GM21528 (cell line): ENCODE measurements at regions not wholly inside any gene's neighbourhood (a gene's known extent, or its start where the extent isn't known, plus 50 kb on each side); places are given as distances from the start of the nearest gene placed in this dataset.

ENCODE experiments used
- ATAC-seq: cut with Tn5 transposase; IDR thresholded peaks from one replicate; pipeline ENCODE4 v1.9.1; 2021; ENCODE audit warnings: mild to moderate bottlenecking, moderate library complexity; ENCODE audit not compliant: unreplicated experiment, low FRiP score

DNA sequence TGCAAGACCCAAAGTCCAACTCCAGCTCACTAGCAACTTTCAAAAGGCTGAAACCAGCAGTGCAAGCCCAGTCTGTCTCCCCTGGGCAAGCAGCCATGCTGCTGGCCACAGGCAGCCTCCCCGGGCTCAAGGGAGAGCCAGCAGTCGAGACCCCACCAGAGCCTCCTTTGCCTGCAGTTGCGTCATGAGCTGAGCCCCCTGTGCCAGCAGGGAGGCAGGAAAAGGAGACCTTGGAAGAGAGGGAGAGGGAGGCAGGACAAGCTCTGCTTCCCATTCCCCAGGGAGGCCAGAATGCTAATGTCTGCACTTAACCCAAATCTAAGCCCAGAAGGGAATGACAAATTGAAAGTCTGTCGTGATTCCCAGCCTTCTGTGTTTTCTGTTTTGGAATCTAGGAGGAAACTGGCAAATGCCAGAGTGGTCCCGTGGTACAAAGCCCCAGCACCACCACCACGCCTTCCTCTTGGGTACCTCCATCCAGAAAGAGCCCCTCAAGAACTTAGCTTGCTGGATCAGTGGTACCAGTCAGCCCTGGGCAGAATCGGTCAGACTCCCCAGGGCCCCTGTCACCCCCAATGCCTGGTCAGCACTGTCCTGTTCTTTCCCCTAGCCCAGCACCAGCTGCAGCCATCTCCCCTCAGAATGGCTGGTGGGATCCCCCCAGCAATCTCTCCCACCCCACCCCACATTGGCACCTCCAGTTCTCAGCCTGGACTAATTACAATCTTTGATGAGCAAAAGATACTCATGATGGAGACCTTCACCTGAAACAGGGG is 99.3 kb upstream of the TNRC6C start:
- no peak for ATAC-seq

DNA sequence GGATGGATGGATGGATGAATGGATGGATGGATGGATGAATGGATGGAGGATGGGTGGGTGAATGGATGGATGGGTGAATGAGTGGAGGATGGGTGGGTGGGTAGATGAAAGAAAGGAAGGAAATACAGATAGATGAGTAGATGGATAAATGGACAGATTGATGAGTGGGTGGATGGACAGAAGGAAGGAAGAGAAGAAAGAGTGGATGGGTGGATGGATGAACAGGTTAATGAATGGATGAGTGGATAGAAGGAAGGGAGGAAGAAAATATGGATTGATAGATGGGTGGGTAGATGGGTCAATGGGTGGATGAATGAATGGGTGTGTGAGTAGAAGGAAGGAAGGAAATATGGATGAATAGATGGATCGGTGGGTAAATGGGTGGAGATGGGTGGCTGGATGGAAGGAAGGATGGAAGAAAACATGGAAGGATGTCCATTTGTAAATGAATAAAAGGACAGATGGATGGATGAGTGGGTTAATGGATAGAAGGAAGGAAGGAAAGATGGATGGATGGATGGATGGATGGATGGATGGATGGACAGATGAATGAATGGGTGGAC is 97.3 kb upstream of the TNRC6C start:
- no peak for ATAC-seq

DNA sequence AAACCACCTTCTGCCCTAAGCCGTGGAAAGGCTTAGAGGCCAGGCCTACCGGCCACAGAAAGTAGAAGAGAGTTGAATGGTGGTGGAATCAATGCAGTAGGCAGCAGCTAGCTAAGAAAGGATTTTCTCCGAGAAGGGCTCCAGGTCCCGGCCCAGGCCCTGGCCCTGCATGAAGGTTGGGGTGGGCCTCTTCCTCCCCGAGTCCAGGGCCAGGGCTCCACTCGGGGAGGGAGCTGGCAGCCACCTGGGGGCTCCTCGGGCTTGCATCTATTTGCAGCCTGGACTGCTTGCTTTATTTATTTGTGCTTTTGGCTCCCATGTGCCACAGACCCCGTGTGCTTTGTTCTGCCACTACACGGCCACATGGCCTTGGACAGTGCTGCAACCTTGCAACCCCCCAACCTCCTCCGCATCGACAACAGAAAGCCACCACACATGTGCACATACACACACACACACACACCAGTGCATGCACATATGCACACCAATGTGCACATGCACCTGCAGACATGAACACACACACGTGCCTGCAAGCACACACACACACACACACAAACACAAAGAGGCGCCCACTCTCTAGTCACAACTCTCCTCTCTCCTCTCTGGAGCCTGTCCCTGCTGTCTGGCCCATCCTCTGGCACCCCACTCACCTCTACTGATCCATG is 96.4 kb upstream of the TNRC6C start:
- ATAC-seq = no peak

DNA sequence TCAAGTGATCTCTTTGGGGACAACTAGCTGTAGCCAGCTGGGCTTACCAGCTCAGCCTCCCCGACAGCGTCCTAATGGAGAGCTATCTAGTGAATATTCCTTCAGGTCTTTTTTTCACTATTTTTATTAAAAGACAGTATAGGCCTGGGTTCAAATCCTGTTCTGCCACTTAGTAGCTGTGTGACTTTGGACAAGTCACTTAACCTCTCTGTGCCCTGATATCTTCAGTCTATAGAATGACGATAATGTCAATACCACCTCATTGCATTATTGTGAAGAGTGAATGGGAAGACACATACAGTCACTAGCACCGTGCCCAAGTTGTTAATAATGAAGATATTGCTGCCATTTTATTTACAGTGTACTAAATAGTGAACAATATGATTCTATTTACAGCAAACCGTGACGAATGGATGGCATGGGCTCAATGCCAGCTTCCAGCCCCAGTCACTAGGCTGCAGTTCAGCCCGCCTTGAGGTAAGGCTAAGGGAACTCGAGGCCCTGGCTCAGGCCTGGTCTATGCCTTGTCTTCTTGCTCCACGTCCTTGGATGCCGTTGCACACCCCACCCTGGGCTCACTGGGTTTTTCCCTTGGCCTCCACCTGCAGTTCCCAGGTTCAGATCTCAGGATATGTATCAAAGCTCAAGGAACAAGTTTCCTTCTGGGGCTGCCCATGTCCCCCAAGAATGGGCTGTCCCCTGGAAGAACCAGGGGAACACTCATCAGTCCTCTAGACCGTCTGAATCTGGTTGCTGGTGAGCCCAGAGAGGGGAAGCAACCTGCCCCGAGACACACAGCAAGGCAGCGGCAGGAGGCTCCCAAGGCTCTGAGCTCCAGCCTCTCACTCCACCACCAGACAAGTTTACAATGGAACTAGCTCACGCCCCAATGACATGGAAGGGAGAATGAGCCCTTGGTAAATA is 95.4 kb upstream of the TNRC6C start:
- ATAC-seq = no peak

DNA sequence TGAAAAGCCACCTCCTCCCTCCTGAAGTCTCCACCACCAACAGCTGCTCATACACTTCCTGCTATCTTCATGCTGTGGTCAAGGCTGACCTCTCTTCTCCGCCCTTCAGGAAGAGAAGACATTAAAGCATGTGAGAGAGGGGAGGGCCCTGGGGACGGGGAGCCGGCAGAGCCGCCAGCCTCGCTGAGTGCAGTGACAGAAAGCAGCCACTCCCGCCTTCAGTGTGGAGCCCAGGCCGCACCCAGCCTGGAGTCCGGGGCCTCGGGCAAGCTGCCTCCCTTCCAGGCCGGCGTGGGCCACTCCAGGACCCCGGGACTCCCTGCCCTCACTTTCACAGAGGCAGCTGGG is 94.7 kb upstream of the TNRC6C start:
- ATAC-seq = no peak

DNA sequence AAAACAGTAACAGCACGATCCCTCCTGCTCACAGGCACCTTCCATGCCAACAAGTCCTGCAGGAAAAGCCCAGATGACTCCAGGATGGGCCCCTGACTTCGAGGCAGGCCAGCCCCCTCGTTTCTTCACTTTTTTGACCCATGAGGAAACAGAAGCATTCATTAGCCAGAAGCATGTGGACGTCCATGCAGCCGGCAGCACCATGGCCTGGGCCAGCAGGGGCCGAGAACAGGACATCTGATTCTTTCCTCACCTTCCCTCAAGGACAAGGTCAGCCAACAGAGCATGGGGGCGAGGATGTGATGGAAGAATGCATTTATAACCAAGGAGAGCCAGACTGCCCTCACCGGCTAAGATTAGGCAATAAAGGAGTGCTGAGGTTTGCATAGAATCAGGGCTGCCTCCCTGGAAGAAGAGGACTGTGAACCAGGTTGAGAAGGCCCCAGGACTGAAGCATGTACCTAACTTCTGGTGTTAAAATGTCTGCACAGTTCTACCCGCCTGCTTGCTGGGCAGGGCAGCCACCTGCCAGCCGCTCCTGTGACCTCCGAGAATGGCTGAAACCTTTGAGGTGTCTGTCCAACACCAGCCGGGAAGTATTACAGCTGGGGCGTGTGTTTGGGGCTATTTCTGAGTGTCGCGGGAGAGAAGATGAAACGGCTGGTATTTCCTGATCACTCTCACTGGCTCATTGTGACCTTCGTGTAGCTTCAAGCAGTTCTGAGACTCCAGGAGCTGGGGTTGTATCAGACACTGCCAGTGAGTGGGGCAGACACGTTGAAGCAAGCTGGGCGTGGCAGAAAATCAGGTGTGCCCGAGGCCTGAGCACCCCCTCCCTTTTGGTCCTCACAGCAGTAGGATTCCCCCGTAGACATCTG is 94.0 kb upstream of the TNRC6C start:
- ATAC-seq = no peak

DNA sequence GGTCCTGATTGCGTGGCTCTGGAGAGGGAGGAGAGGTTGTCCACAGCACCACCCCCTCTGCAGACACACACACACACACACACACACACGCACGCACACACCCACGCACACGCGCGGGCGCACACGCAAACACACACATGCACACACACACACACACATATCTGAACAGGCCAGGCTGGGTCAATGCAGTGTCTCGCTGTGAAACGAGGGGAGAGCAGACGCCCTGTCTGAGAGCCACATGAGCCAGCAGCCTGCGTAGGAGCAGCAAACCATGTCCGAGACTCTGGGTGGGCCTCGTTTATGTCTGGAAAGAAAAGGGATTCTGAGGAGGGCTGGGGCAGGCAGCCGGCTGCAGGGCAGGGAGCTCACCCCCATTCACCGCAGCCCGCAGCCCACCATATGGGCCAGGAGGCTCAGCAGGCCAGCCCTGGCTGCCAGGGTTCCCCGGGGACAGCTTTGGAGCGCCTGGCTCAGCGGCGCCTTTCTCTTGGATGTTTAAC is 93.3 kb upstream of the TNRC6C start:
- ATAC-seq = no peak

DNA sequence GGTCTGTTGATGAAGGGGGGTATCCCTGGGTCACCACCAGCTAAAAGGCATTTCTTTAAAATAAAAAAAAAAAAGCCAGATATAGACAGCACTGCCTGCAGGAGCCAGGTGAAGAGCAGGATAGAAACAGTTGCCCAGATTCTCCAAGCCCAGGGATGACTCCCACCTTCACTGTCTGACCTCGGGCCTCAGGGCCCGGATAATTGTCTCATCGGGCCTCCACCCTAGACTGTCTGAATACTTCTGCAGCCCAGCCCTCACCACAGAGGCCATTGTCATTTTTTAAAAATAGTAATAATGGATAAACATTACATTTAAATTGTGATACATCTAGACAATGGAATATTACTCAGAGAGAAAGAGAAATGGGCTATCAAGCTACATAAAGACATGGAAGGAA is 92.8 kb upstream of the TNRC6C start:
- ATAC-seq = no peak

DNA sequence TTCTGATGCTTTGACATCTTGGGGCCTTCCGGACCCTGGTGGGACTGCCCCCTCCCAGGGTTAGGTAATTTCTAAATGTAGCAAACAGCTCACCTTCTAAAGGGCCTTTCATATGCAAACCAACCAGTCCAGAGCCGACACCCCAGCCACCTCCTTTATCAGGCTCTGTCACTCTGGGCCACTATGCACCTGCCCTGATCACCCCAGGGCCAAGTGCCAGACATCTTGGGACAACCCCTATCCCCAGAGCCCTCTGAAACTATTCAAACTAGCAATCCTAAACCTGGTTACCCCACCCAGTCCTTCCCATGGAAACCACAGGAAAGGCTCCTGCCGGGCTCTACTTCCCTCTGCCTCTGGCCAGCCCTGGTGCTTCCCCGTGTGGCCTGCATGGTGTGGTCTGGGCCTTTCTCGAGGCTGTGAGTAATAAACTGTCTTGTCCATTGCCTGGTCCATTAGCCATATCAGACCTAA is 91.2 kb upstream of the TNRC6C start:
- no peak for ATAC-seq

DNA sequence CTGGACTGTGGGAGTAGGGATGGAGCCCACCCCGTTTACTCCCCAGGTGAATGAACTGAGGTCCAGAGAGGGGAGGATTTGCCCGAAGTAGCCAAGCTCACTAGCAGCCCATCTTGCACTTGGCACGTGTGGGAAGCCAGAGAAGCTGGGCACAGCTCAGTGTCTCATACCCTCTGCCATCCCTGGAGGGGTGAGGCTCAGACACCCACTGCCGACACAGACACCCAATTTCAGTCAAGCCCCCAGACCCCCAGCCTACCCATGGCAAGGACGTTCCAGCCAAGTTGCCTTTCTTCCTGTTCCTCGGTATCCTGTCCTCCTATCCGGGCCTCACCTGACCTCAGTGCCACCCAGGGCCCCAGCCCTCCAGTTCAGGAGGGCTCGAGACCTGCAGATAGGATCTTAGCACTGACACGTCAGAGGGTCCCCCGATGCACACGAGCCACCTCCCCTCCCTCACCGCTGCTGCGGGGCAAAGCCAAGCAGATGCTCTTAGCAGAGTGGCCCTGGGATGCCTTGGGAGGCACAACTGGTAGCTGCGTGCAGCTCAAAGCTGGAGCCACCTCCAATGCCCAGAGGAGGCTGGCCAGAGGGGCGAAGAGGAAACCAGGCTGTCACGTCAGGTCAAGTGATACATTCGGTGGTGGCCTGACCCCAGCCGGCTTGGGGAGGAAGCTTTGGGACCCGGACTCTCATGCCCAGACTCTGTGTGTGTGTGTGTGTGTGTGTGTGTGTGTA is 90.4 kb upstream of the TNRC6C start:
- ATAC-seq = no peak

DNA sequence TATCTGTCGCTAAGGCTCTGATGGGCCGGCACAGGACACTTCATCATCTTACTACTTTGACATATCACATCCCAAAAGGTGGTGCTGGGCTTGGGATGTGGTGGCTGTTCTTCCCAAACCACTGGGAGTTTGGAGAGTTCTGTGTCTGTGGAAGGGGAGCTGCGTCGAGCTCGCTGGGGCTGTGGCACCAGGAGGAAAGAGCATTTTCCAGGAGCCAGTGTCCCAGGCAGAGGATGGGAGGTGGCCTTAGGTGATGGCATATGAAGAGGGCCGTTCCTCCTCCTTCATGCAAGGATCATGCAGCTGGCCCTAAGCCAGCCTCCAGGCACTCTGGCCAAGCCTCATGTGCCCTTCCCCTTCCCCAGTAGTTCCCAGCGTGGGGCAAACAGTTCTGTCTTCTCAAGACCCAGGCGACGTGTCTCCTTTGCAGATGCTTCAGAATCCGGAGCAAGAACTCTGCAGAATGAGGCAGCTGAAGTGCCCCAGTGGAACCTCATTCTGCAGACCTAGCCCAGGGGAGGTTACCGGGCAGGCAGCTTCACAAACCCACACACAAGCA is 89.4 kb upstream of the TNRC6C start:
- no peak for ATAC-seq

DNA sequence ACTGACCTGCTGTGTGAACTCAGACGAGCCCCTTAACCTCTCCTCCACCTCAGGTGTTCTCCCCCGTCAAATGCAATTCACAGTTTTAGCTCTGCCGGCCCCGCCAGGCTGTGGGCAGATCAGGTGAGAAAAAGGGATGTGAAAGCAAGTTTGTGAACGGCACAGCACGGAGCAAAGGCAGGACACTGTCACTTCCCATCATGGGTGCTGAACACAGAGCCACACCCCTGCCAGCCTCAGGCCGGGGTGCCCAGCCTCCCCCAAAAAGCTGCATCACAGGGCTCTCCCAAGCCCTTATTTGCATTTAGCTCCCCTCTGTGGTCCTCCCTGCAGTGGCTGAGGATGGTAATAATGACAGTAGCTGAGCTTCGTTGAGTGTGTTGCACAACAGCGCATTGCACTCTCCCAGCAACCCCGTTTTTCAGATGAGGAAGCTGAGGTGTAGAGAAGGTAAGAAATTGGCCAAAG is 88.8 kb upstream of the TNRC6C start:
- ATAC-seq = no peak

DNA sequence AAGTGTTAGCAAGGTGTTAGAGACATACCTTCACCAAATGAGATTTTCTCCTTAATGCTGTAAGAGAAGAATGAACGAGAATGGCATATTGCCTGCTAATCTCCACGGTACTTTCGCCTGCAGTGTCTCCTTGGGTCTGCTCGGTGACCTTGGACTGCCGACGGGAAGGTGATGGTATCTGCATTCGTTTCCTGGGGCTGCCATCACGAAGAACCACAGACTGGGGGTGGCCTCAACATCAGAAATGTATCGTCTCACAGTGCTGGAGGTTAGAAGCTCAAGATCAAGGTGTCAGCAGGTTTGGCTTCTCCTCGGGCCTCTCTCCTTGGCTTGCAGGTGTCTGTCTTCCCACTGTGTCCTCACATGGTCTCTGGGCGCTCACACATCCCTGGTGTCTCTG is 86.3 kb upstream of the TNRC6C start:
- no peak for ATAC-seq

DNA sequence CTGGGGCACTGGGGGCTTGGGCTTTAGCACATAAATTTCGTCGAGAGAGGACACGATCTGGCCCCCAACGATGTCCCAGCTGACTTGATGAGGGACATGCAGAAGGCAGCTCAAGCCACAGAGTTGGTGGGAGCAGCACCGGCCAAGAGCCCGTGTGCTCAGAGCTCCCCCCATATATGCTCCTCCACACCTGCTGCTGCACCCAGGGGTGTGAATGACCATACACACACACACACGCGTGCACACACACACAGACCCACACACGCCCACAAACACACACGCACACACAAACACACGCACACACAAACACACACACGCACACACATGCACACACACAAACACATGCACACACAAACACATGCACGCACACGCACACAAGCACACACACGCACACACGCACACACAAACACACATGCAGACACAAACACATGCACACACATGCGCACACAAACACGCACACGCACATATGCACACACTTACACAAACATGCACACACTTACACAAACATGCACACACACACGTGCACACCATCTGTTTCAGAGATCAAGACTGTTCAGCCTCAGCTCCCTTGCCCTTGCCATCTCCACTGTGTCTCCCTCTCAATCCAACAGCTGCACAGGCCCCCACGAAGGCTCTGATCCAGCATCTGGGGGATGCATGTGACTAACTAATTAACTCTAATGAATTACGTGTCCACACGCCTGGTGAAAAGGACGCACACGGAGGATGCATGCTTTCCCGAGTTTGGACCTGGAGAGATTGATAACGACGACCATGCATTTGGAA is 85.6 kb upstream of the TNRC6C start:
- no peak for ATAC-seq

DNA sequence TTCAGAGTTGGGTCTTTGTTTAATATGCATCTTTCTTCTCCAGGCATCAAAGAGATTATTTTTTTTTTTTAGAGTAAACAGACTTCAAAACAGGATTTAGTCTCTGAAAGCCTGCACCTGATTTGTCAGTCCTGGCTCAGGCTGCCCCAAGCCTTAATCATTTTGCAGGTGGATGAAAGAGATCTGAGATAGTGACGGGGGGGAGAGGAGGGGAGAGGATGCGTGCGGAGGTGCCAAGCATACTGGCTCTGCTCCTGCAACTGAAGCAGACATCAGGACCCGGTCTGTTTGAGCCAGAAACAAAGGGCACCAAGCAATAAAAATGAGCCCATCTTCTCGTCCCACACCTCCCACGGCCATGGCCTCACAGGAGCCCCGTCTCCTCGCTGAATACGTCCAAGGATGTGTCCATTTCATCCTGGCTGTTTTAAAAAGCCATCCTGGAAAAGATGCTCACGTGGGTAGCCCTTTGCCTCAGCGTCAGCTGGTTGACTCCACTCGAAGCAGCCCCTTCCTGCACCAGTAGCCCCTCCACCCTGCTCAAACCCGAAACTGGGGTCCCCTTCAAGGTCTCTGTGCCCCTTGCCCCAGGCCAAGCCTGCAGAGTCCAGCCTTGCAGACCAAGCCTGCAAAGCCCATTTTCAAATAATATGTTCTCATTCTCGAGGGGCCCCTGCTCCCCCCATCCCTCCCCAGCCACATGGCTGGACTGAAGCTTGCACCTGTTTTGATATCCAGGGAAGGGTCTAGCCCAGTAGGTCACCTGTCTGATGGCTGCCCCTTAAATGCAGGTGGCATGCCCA is 84.8 kb upstream of the TNRC6C start:
- ATAC-seq = no peak

DNA sequence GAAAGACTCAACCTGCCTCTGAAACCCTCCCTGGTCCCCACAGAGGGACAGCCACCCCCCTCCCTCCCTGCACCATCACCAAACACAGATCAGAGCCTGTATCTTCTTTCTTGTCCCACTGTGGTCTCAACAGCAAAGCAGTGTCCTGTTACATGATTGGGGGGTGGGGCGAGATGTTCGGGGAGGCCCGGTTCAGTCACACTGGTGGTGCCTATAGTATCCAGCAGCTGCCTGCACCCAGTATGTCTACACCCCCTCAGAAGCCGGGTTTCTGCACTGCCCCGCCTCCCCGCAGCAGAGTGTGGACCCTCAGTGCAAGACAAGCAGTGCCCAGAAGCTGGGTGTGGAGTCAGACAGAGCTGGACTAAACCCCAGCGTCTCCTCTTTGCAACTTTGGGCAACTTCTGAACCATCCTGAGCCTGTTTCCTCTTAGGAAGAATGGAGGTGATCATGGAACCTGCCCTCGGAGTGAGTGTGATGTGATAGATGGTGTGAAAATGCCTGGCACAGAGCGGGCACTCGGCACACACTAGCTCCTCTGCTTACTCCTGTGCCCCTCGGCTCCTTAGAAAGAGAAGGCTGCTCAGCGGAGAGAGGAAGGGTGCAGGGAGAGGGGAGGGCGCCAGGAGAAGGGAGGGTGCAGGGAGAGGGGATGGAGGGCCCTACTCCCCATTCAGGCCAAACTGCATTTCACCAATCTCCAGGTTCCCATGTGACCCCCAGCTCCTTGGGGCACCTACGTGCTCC is 84.0 kb upstream of the TNRC6C start:
- no peak for ATAC-seq
